HL-60 (cell line): ENCODE measurements at regions not wholly inside any gene's neighbourhood (a gene's known extent, or its start where the extent isn't known, plus 50 kb on each side); places are given as distances from the start of the nearest gene placed in this dataset.

Experiments used
- CTCF ChIP-seq: IDR thresholded peaks from one replicate; pipeline ENCODE4 v1.5.1; 2011; ENCODE audit warnings: low read length, control low read depth, inconsistent platforms; ENCODE audit not compliant: insufficient read depth
- GABPA ChIP-seq: IDR thresholded peaks from 2 replicates; pipeline ENCODE4 v1.6.1; 2012; ENCODE audit warnings: low read depth
- POLR2AphosphoS5 ChIP-seq: IDR thresholded peaks from 2 replicates; pipeline ENCODE4 v1.6.1; 2012; ENCODE audit warnings: low read depth
- REST ChIP-seq: IDR thresholded peaks from 2 replicates; pipeline ENCODE4 v1.6.1; 2012; ENCODE audit warnings: low read depth; ENCODE audit not compliant: insufficient replicate concordance

GRCh38 chr9:107715740-107716139 lies 226.2 kb upstream of the KLF4 start:
- TF ChIP-seq CTCF = no peak
- TF ChIP-seq GABPA = no peak
- TF ChIP-seq POLR2AphosphoS5 = no peak
- TF ChIP-seq REST = no peak
